Stomach (tissue), 8 donors: ENCODE measurements at regions not wholly inside any gene's neighbourhood (a gene's known extent, or its start where the extent isn't known, plus 50 kb on each side); places are given as distances from the start of the nearest gene placed in this dataset.

ENCODE experiments used
- DNase-seq, 2 donors: peaks; one replicate each; pipeline versions ENCODE4 v3.0.0 to v3.0.0-alpha.2; 2013 to 2019
- H3K27ac ChIP-seq, 5 donors: fragments of 200-600 bp in 4 of 5; sonication (generic) in 4 of 5; one replicate each; pipeline ENCODE4 v1.5.1; 2013 to 2019; ENCODE audit warnings: mild to moderate bottlenecking in 1 of 5, moderate library complexity in 1 of 5
- H3K27me3 ChIP-seq, 3 donors: fragments of 200-600 bp; sonication (generic); one replicate each; pipeline ENCODE4 v1.5.1; 2017 to 2019; ENCODE audit warnings: mixed run types in 1 of 3
- H3K36me3 ChIP-seq, 4 donors: fragments of 200-600 bp; sonication (generic); 1 replicate in 3 of 4; 2 replicates in 1 of 4; pipeline ENCODE4 v1.5.1; 2016 to 2019
- H3K4me1 ChIP-seq, 4 donors: fragments of 200-600 bp; sonication (generic); one replicate each; pipeline ENCODE4 v1.5.1; 2016 to 2019
- H3K4me3 ChIP-seq, 4 donors: fragments of 200-600 bp; sonication (generic) in 3 of 4; one replicate each; pipeline ENCODE4 v1.5.1; 2016 to 2019; ENCODE audit warnings: mild to moderate bottlenecking in 1 of 4
- H3K9me3 ChIP-seq, 4 donors: fragments of 200-600 bp; sonication (generic); one replicate each; pipeline ENCODE4 v1.5.1; 2016 to 2019
- EP300 ChIP-seq: sonication (generic); formaldehyde crosslinking; IDR thresholded peaks from one replicate; pipeline ENCODE4 v1.6.1; 2017; ENCODE audit warnings: antibody characterized with exemption
- POLR2A ChIP-seq, 4 donors: fragments of 450-650 bp; IDR thresholded peaks; one replicate each; pipeline ENCODE4 v1.6.1; 2016; ENCODE audit warnings: antibody characterized with exemption in 4 of 4, control low read depth in 2 of 4, mild to moderate bottlenecking in 1 of 4, moderate library complexity in 1 of 4
- POLR2AphosphoS5 ChIP-seq, 3 donors: sonication (generic); formaldehyde crosslinking; IDR thresholded peaks; one replicate each; pipeline ENCODE4 v1.6.1; 2016; ENCODE audit warnings: antibody characterized with exemption in 3 of 3
- WGBS, 5 donors: extraction: QIAGEN DNeasy Blood & Tissue Kit in 3 of 5; methylation state at CpG; one replicate each; pipeline versions ENCODE4 v1.1.5 to v1.1.7; 2013 to 2018; 5-methylcytosine and 5-hydroxymethylcytosine counted together
- intact Hi-C: fragments of 100-400 bp; cut with DNase I; formaldehyde crosslinking; loops from one replicate; pipeline ENCODE4 v1.15.1; 2023; ENCODE audit warnings: low total_unique reads
- TF ChIP-seq, protein P1 (sequence below), 7 experiments: fragments of 450-650 bp in 4 of 7; fragments of 200-600 bp in 3 of 7; sonication (generic) in 3 of 7; IDR thresholded peaks; one replicate each; pipeline ENCODE4 v1.5.1; 2016 to 2019; ENCODE audit warnings: antibody characterized with exemption in 7 of 7, control low read depth in 2 of 7, mild to moderate bottlenecking in 1 of 7
- donor health status: healthy with polysubstance abuse.
- donor health status: Bipolar disorder and iron deficiency.
- donor health status: healthy.

DNA sequence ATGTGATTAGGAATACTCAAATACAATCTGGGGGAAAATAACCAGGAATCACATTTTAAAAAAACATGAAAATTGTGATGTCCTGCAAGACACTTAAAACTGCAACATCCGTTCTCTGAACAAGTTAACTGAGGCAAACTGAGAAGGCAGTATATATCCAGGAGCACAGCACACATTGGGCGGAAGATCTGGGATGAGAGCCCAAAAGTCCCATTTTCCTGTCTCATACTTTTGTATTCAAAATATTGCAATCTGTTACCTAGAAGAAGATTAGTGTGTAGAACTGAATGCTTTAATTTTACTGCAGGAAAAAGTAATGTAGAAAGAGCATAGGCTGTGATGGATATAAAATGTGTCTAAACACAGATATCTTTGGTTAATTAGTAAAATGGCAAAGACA lies 276.8 kb upstream of the FANCL start:
- intact Hi-C loops, result no loop called here
- Histone ChIP-seq H3K4me3 (no peak overlapping the region), H3K4me1 (no peaks in the 10 kb centered on the region), H3K27me3 (no peaks in the 10 kb centered on the region), H3K27ac (no peak overlapping the region), H3K9me3 (no peaks in the 10 kb centered on the region), H3K36me3 (no peaks in the 10 kb centered on the region)
- no peak for DNase-seq
- 87 to 97% (median 95%) methylated on average over 2 of the region's 2 CpGs for WGBS, 5 donors
- TF ChIP-seq, protein P1, sequence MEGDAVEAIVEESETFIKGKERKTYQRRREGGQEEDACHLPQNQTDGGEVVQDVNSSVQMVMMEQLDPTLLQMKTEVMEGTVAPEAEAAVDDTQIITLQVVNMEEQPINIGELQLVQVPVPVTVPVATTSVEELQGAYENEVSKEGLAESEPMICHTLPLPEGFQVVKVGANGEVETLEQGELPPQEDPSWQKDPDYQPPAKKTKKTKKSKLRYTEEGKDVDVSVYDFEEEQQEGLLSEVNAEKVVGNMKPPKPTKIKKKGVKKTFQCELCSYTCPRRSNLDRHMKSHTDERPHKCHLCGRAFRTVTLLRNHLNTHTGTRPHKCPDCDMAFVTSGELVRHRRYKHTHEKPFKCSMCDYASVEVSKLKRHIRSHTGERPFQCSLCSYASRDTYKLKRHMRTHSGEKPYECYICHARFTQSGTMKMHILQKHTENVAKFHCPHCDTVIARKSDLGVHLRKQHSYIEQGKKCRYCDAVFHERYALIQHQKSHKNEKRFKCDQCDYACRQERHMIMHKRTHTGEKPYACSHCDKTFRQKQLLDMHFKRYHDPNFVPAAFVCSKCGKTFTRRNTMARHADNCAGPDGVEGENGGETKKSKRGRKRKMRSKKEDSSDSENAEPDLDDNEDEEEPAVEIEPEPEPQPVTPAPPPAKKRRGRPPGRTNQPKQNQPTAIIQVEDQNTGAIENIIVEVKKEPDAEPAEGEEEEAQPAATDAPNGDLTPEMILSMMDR (IDR thresholded peaks at IDR 0.05), result no peak
- TF ChIP-seq POLR2A (IDR thresholded peaks at IDR 0.05) (no peak), POLR2AphosphoS5 (IDR thresholded peaks at IDR 0.05) (no peak), EP300 (no peak)

DNA sequence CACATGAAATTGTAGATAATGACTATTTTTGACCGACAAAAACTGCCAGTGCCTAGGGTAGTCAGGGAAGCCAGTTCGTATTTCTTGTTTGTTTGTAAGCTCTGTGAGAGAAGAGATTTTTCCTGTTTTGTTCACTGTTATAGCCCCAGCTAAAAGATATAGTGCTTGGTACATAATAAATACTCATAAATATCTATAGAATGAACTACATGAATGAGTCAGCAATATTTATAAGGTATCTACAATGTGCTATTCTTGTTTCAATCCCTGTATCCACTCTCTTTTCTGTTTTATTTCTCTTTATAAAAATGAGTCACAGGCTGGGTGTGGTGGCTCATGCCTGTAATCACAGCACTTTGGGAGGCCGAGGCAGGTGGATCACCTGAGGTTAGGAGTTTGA lies 275.6 kb upstream of the FANCL start:
- Histone ChIP-seq H3K27me3 (no peaks in the 10 kb centered on the region), H3K27ac (no peak overlapping the region), H3K4me3 (no peak overlapping the region), H3K9me3 (no peaks in the 10 kb centered on the region), H3K4me1 (no peaks in the 10 kb centered on the region), H3K36me3 (no peaks in the 10 kb centered on the region)
- 76 to 86% (median 81%) methylated on average over 3 of the region's 3 CpGs for WGBS, 5 donors
- TF ChIP-seq, protein P1 (IDR thresholded peaks at IDR 0.05), result no peak
- no peak for TF ChIP-seq EP300
- TF ChIP-seq POLR2AphosphoS5 (IDR thresholded peaks at IDR 0.05), result no peak
- TF ChIP-seq POLR2A (IDR thresholded peaks at IDR 0.05), result no peak
- DNase-seq, result no peak
- intact Hi-C loops, result no loop called here

DNA sequence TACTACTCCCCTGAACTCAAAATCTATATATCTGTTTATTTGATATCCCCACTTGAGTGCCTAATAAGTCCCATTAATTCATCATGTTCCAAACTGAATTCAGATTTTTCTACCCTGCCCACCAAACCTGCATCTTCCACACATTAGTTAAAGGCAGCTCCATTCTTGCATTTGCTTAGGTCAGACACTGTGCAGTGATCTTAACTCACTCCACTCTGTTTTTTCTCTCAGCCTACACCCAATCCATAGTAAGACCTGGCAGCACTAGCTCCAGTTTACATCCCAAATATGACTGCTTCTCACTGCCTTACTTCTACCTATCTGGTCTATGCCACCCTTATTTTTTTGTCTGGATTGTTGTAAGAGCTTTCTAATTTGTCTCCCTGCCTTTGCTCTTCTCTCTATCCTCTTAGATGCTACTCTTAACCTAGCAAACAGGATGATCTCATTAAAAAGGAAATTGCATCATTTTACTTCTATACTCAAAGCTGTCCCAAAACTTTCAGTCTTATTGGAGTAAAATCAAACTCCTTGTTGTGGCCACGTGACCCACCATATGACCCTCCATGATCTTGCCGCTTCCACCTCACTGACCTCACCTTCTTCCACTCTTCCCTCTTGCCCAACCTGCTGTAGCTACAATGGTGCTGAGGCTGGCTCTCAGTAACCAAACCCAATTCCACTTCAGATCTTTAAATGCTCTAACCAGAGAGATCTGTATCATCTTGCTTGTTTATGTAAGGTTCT lies 274.9 kb upstream of the FANCL start:
- H3K27me3 ChIP-seq, result no peaks in the 10 kb centered on the region
- H3K36me3 ChIP-seq, result no peaks in the 10 kb centered on the region
- DNase-seq, result no peak
- intact Hi-C loops, result no loop called here
- H3K4me3 ChIP-seq, result no peak overlapping the region
- H3K9me3 ChIP-seq, result no peaks in the 10 kb centered on the region
- no peaks in the 10 kb centered on the region for H3K4me1 ChIP-seq
- H3K27ac ChIP-seq, result no peak overlapping the region
- 91 to 100% (median 94%) methylated on average over 2 of the region's 2 CpGs for WGBS, 5 donors
- TF ChIP-seq, protein P1 (IDR thresholded peaks at IDR 0.05), result no peak
- TF ChIP-seq POLR2A (IDR thresholded peaks at IDR 0.05), result no peak
- no peak for TF ChIP-seq POLR2AphosphoS5 (IDR thresholded peaks at IDR 0.05)
- TF ChIP-seq EP300, result no peak

DNA sequence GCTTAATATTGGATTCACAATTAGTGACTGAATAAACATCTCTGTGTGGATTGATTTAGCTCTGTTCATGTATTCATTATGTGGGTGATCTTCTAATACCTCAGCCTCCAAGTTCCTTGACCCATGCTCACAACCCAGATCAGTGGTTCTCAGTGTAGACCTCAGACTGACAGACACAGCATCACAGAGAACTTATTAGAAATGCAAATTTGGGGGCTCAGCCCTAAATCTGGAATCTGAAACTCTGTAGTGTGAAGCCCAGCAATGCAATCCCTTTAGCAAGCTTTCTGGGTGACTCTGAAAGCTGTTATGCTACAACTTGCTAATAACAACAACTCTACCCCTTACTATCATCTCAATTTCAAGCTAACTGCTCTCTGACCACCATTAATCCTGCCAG lies 273.1 kb upstream of the FANCL start:
- H3K36me3 ChIP-seq, result no peaks in the 10 kb centered on the region
- H3K4me3 ChIP-seq, result no peak overlapping the region
- no peak for TF ChIP-seq EP300
- no peak for TF ChIP-seq POLR2AphosphoS5 (IDR thresholded peaks at IDR 0.05)
- TF ChIP-seq, protein P1 (IDR thresholded peaks at IDR 0.05), result no peak
- TF ChIP-seq POLR2A (IDR thresholded peaks at IDR 0.05), result no peak
- H3K9me3 ChIP-seq, result no peaks in the 10 kb centered on the region
- no peaks in the 10 kb centered on the region for H3K27me3 ChIP-seq
- no peak for DNase-seq
- H3K27ac ChIP-seq, result no peak overlapping the region
- intact Hi-C loops, result no loop called here
- H3K4me1 ChIP-seq, result no peaks in the 10 kb centered on the region
